Tibial nerve (tissue), 4 donors: ENCODE measurements at regions not wholly inside any gene's neighbourhood (a gene's known extent, or its start where the extent isn't known, plus 50 kb on each side); places are given as distances from the start of the nearest gene placed in this dataset.

ENCODE experiments used
- DNase-seq, 2 donors: peaks; one replicate each; pipeline ENCODE4 v3.0.0-alpha.2; 2019; ENCODE audit warnings: low spot score in 2 of 2
- H3K27ac ChIP-seq, 4 donors: fragments of 200-600 bp; sonication (generic) in 3 of 4; one replicate each; pipeline ENCODE4 v1.5.1; 2017 to 2019; ENCODE audit warnings: mild to moderate bottlenecking in 1 of 4
- H3K27me3 ChIP-seq, 2 donors: fragments of 200-600 bp; sonication (generic) in 1 of 2; one replicate each; pipeline versions ENCODE4 v1.5.1 to v1.6.0; 2017 to 2019
- H3K36me3 ChIP-seq, 3 donors: fragments of 200-600 bp; sonication (generic); one replicate each; pipeline ENCODE4 v1.5.1; 2018 to 2019
- H3K4me1 ChIP-seq, 4 donors: fragments of 200-600 bp; sonication (generic) in 3 of 4; one replicate each; pipeline ENCODE4 v1.5.1; 2017 to 2019
- H3K4me3 ChIP-seq, 4 donors: fragments of 200-600 bp; sonication (generic) in 3 of 4; one replicate each; pipeline ENCODE4 v1.5.1; 2017 to 2019; ENCODE audit warnings: mild to moderate bottlenecking in 1 of 4, moderate library complexity in 1 of 4
- H3K9me3 ChIP-seq, 4 donors: fragments of 200-600 bp; sonication (generic) in 3 of 4; one replicate each; pipeline ENCODE4 v1.5.1; 2017 to 2019
- CTCF ChIP-seq, 5 experiments: fragments of 200-600 bp in 3 of 5; fragments of 450-650 bp in 2 of 5; sonication (generic) in 3 of 5; IDR thresholded peaks; one replicate each; pipeline ENCODE4 v1.5.1; 2016 to 2019; ENCODE audit warnings: antibody characterized with exemption in 5 of 5, mild to moderate bottlenecking in 3 of 5, moderate library complexity in 2 of 5
- EP300 ChIP-seq, 2 donors: sonication (generic); formaldehyde crosslinking; IDR thresholded peaks; one replicate each; pipeline ENCODE4 v1.6.1; 2017; ENCODE audit warnings: antibody characterized with exemption in 2 of 2, mild to moderate bottlenecking in 1 of 2
- POLR2A ChIP-seq, 2 donors: fragments of 450-650 bp; IDR thresholded peaks; one replicate each; pipeline ENCODE4 v1.6.1; 2017; ENCODE audit warnings: antibody characterized with exemption in 2 of 2, mild to moderate bottlenecking in 2 of 2, moderate library complexity in 2 of 2
- whole genome bisulfite sequencing, 2 donors: methylation state at CpG; one replicate each; pipeline ENCODE4 v1.1.5; 2018; 5-methylcytosine and 5-hydroxymethylcytosine counted together

- WGBS, 2 donors: 92 to 93% methylated on average over 16 of the region's 16 CpGs
- Histone ChIP-seq H3K4me1 (no peaks in the 10 kb centered on the region), H3K36me3 (no peaks in the 10 kb centered on the region), H3K4me3 (no peak overlapping the region), H3K27me3 (no peaks in the 10 kb centered on the region), H3K9me3 (no peaks in the 10 kb centered on the region), H3K27ac (no peak overlapping the region)
- DNase-seq: no peak
- TF ChIP-seq POLR2A (IDR thresholded peaks at IDR 0.05) (no peak), CTCF (IDR thresholded peaks at IDR 0.05) (no peak), EP300 (IDR thresholded peaks at IDR 0.05) (no peak)
Measured at GRCh38 chr12:87171356-87171755, 857.8 kb downstream of the C12orf50 start.

- Histone ChIP-seq H3K4me3 (no peak overlapping the region), H3K4me1 (no peaks in the 10 kb centered on the region), H3K27ac (no peak overlapping the region), H3K36me3 (no peaks in the 10 kb centered on the region), H3K27me3 (no peaks in the 10 kb centered on the region), H3K9me3 (peaks cover 0 to 12% (median 0%) of the 10 kb centered on the region in 4 donors)
- no peak for DNase-seq
- TF ChIP-seq POLR2A (IDR thresholded peaks at IDR 0.05) (no peak), EP300 (IDR thresholded peaks at IDR 0.05) (no peak), CTCF (IDR thresholded peaks at IDR 0.05) (no peak)
Measured at GRCh38 chr12:87169010-87169409, 860.2 kb downstream of the C12orf50 start.

- Histone ChIP-seq H3K4me3 (no peak overlapping the region), H3K36me3 (no peaks in the 10 kb centered on the region), H3K4me1 (no peaks in the 10 kb centered on the region), H3K9me3 (peaks cover 0 to 12% (median 0%) of the 10 kb centered on the region in 4 donors), H3K27me3 (no peaks in the 10 kb centered on the region), H3K27ac (no peak overlapping the region)
- WGBS, 2 donors: 95 to 97% methylated on average over 3 of the region's 3 CpGs
- no peak for DNase-seq
- TF ChIP-seq CTCF (IDR thresholded peaks at IDR 0.05): no peak
- TF ChIP-seq POLR2A (IDR thresholded peaks at IDR 0.05): no peak
- TF ChIP-seq EP300 (IDR thresholded peaks at IDR 0.05): no peak
Measured at GRCh38 chr12:87165733-87166375, 863.3 kb downstream of the C12orf50 start.

- no peaks in the 10 kb centered on the region for H3K4me1 ChIP-seq
- no peak for DNase-seq
- H3K36me3 ChIP-seq: no peaks in the 10 kb centered on the region
- peaks cover 0 to 12% (median 0%) of the 10 kb centered on the region in 4 donors for H3K9me3 ChIP-seq
- TF ChIP-seq CTCF (IDR thresholded peaks at IDR 0.05) (no peak), POLR2A (IDR thresholded peaks at IDR 0.05) (no peak), EP300 (IDR thresholded peaks at IDR 0.05) (no peak)
- 46 to 54% methylated on average over 1 of the region's 1 CpG for WGBS, 2 donors
- no peak overlapping the region for H3K27ac ChIP-seq
- H3K27me3 ChIP-seq: no peaks in the 10 kb centered on the region
- H3K4me3 ChIP-seq: no peak overlapping the region
Measured at GRCh38 chr12:87163122-87163521, 866.1 kb downstream of the C12orf50 start.

- TF ChIP-seq POLR2A (IDR thresholded peaks at IDR 0.05): no peak
- TF ChIP-seq CTCF (IDR thresholded peaks at IDR 0.05): no peak
- no peak for TF ChIP-seq EP300 (IDR thresholded peaks at IDR 0.05)
- H3K27me3 ChIP-seq: no peaks in the 10 kb centered on the region
- WGBS, 2 donors: 91 to 93% methylated on average over 1 of the region's 1 CpG
- no peaks in the 10 kb centered on the region for H3K36me3 ChIP-seq
- DNase-seq: no peak
- H3K27ac ChIP-seq: no peak overlapping the region
- peaks cover 0 to 11% (median 0%) of the 10 kb centered on the region in 4 donors for H3K9me3 ChIP-seq
- no peak overlapping the region for H3K4me3 ChIP-seq
- H3K4me1 ChIP-seq: no peaks in the 10 kb centered on the region
Measured at GRCh38 chr12:87160848-87161601, 868.2 kb downstream of the C12orf50 start.
